HEK293 (cell line): ENCODE measurements at regions not wholly inside any gene's neighbourhood (a gene's known extent, or its start where the extent isn't known, plus 50 kb on each side); places are given as distances from the start of the nearest gene placed in this dataset.

ENCODE experiments used
- CTCF ChIA-PET: fragments of 350-600 bp; formaldehyde crosslinking; extraction: SDS; loops from one replicate; lab custom pipeline; 2021; ENCODE audit warnings: antibody characterized with exemption; lab: Yijun Ruan, JAX
- POLR2A ChIA-PET: fragments of 300-600 bp; formaldehyde crosslinking; extraction: SDS; loops from one replicate; lab custom pipeline; 2020; ENCODE audit warnings: antibody characterized with exemption, inconsistent platforms; lab: Yijun Ruan, JAX
- H3K27ac ChIP-seq: fragments of 200-500 bp; sonication (Bioruptor generic); 2 replicates; pipeline ENCODE4 v1.5.1; 2014; ENCODE audit warnings: low read depth, low read length, control low read depth, inconsistent platforms; ENCODE audit errors: extremely low read depth
- H3K36me3 ChIP-seq, 2 experiments: fragments of 200-500 bp in 1 of 2; sonication (Bioruptor generic) in 1 of 2; 1 replicate in 1 of 2; 2 replicates in 1 of 2; pipeline ENCODE4 v1.5.1; 2014 to 2017; ENCODE audit warnings: inconsistent platforms in 2 of 2, low read length in 2 of 2; ENCODE audit not compliant: control insufficient read depth in 2 of 2, insufficient read depth in 1 of 2
- H3K4me1 ChIP-seq: fragments of 200-500 bp; sonication (Bioruptor generic); 2 replicates; pipeline ENCODE4 v1.5.1; 2014; ENCODE audit warnings: mild to moderate bottlenecking, low read length, inconsistent platforms; ENCODE audit not compliant: control insufficient read depth, insufficient read depth
- H3K4me3 ChIP-seq: 2 replicates; pipeline ENCODE4 v1.5.1; 2011; ENCODE audit warnings: low read depth, mild to moderate bottlenecking, control low read depth, low read length, moderate library complexity
- H3K9me3 ChIP-seq: fragments of 200-500 bp; sonication (Bioruptor generic); 2 replicates; pipeline ENCODE4 v1.5.1; 2014; ENCODE audit warnings: low read depth, low read length, inconsistent platforms; ENCODE audit not compliant: control insufficient read depth, insufficient read depth
- BCL11B ChIP-seq: fragments of 450-650 bp; formaldehyde crosslinking; IDR thresholded peaks from 2 replicates; pipeline ENCODE4 v1.5.1; 2016; ENCODE audit warnings: low read depth, missing biosample characterization, missing genetic modification characterization
- HOXA7 ChIP-seq: sonication (generic); formaldehyde crosslinking; IDR thresholded peaks from 2 replicates; pipeline ENCODE4 v1.8.1; 2022; ENCODE audit warnings: missing genetic modification reagents, borderline replicate concordance
- KLF17 ChIP-seq: fragments of 450-650 bp; formaldehyde crosslinking; IDR thresholded peaks from 2 replicates; pipeline ENCODE4 v1.5.1; 2016; ENCODE audit warnings: missing biosample characterization, missing genetic modification characterization
- ZBTB10 ChIP-seq: fragments of 450-650 bp; formaldehyde crosslinking; IDR thresholded peaks from 2 replicates; pipeline ENCODE4 v1.5.1; 2016; ENCODE audit warnings: missing biosample characterization, missing genetic modification characterization
- ZBTB21 ChIP-seq: fragments of 450-650 bp; formaldehyde crosslinking; IDR thresholded peaks from 2 replicates; pipeline ENCODE4 v1.5.1; 2017; ENCODE audit warnings: missing biosample characterization, missing genetic modification characterization
- ZEB2 ChIP-seq: fragments of 450-650 bp; formaldehyde crosslinking; IDR thresholded peaks from 2 replicates; pipeline ENCODE4 v1.5.1; 2016; ENCODE audit warnings: missing biosample characterization, missing genetic modification characterization
- ZNF114 ChIP-seq: fragments of 450-650 bp; formaldehyde crosslinking; IDR thresholded peaks from 2 replicates; pipeline ENCODE4 v1.5.0; 2017; ENCODE audit warnings: missing biosample characterization, missing genetic modification characterization
- ZNF121 ChIP-seq: fragments of 450-650 bp; formaldehyde crosslinking; IDR thresholded peaks from 2 replicates; pipeline ENCODE4 v1.5.1; 2016; ENCODE audit warnings: missing biosample characterization, missing genetic modification characterization
- ZNF148 ChIP-seq: fragments of 450-650 bp; formaldehyde crosslinking; IDR thresholded peaks from 2 replicates; pipeline ENCODE4 v1.5.0; 2017; ENCODE audit warnings: missing biosample characterization, missing genetic modification characterization, borderline replicate concordance
- ZNF174 ChIP-seq: fragments of 450-650 bp; formaldehyde crosslinking; IDR thresholded peaks from 2 replicates; pipeline ENCODE4 v1.5.0; 2017; ENCODE audit warnings: missing biosample characterization, mild to moderate bottlenecking, missing genetic modification characterization
- ZNF175 ChIP-seq: fragments of 450-650 bp; formaldehyde crosslinking; IDR thresholded peaks from 2 replicates; pipeline ENCODE4 v1.5.1; 2016; ENCODE audit warnings: missing biosample characterization, missing genetic modification characterization
- ZNF302 ChIP-seq: fragments of 450-650 bp; formaldehyde crosslinking; IDR thresholded peaks from 2 replicates; pipeline ENCODE4 v1.5.1; 2016; ENCODE audit warnings: missing biosample characterization, missing genetic modification characterization, low read depth
- ZNF341 ChIP-seq: fragments of 450-650 bp; formaldehyde crosslinking; IDR thresholded peaks from 2 replicates; pipeline ENCODE4; 2016; ENCODE audit warnings: low read depth, missing biosample characterization, missing genetic modification characterization
- ZNF354C ChIP-seq: fragments of 450-650 bp; formaldehyde crosslinking; IDR thresholded peaks from 2 replicates; pipeline ENCODE4 v1.5.1; 2016; ENCODE audit warnings: missing biosample characterization, missing genetic modification characterization, low read depth, borderline replicate concordance
- ZNF404 ChIP-seq: fragments of 450-650 bp; formaldehyde crosslinking; IDR thresholded peaks from 2 replicates; pipeline ENCODE4 v1.5.1; 2017; ENCODE audit warnings: missing biosample characterization, missing genetic modification characterization
- ZNF561 ChIP-seq: fragments of 450-650 bp; IDR thresholded peaks from 2 replicates; pipeline ENCODE4 v1.5.1; 2018; ENCODE audit warnings: missing biosample characterization, missing genetic modification characterization, borderline replicate concordance
- ZNF621 ChIP-seq: fragments of 450-650 bp; formaldehyde crosslinking; IDR thresholded peaks from 2 replicates; pipeline ENCODE4 v1.5.1; 2017; ENCODE audit warnings: missing biosample characterization, missing genetic modification characterization
- ZNF654 ChIP-seq: fragments of 450-650 bp; formaldehyde crosslinking; IDR thresholded peaks from 2 replicates; pipeline ENCODE4 v1.5.1; 2016; ENCODE audit warnings: low read depth, missing biosample characterization, missing genetic modification characterization
- ZNF76 ChIP-seq: fragments of 450-650 bp; formaldehyde crosslinking; IDR thresholded peaks from 2 replicates; pipeline ENCODE4; 2016; ENCODE audit warnings: low read depth, missing biosample characterization, missing genetic modification characterization, borderline replicate concordance
- ZNF777 ChIP-seq: fragments of 450-650 bp; formaldehyde crosslinking; IDR thresholded peaks from 2 replicates; pipeline ENCODE4 v1.5.1; 2017; ENCODE audit warnings: missing biosample characterization, missing genetic modification characterization, borderline replicate concordance
- ZNF837 ChIP-seq: fragments of 450-650 bp; formaldehyde crosslinking; IDR thresholded peaks from 2 replicates; pipeline ENCODE4 v1.5.1; 2016; ENCODE audit warnings: missing biosample characterization, missing genetic modification characterization
- ZSCAN23 ChIP-seq: fragments of 450-650 bp; formaldehyde crosslinking; IDR thresholded peaks from 2 replicates; pipeline ENCODE4 v1.5.1; 2016; ENCODE audit warnings: missing biosample characterization, missing genetic modification characterization
- TF ChIP-seq, protein P1 (sequence below): fragments of 450-650 bp; formaldehyde crosslinking; IDR thresholded peaks from 2 replicates; pipeline ENCODE4 v1.5.1; 2016; ENCODE audit warnings: missing biosample characterization, missing genetic modification characterization
- TF ChIP-seq, protein P2 (sequence below): fragments of 450-650 bp; formaldehyde crosslinking; IDR thresholded peaks from 2 replicates; pipeline ENCODE4 v1.5.1; 2017; ENCODE audit warnings: missing biosample characterization, missing genetic modification characterization
- TF ChIP-seq, protein P3 (sequence below): fragments of 450-650 bp; formaldehyde crosslinking; IDR thresholded peaks from 2 replicates; pipeline ENCODE4 v1.5.1; 2016; ENCODE audit warnings: missing biosample characterization, missing genetic modification characterization

DNA sequence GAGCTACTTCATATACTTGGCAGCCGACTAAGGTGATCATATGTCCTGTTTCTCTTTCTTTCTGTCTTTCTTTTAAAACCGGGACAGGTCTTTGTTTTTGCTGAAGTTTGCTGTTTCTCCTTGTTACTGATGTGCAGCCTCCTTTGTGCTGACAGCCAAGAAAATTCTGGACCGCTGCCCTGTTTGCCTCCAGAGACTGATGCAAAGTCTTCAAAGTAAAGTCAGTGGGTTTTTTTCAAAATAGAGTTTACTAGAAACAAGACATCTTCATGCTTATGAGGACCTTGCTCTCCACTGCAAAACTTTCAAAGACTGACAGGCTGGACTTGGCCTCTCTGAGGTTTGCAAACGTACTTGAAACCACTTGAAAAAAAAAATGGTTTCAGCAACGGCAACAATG, 510.5 kb upstream of the MAP3K7 start (continued):
- TF ChIP-seq HOXA7 (CRISPR knock-in tag) = no peak
- TF ChIP-seq, protein P1, sequence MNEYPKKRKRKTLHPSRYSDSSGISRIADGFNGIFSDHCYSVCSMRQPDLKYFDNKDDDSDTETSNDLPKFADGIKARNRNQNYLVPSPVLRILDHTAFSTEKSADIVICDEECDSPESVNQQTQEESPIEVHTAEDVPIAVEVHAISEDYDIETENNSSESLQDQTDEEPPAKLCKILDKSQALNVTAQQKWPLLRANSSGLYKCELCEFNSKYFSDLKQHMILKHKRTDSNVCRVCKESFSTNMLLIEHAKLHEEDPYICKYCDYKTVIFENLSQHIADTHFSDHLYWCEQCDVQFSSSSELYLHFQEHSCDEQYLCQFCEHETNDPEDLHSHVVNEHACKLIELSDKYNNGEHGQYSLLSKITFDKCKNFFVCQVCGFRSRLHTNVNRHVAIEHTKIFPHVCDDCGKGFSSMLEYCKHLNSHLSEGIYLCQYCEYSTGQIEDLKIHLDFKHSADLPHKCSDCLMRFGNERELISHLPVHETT (tag by site-specific recombination) = no peak
- TF ChIP-seq ZBTB10 = no peak
- TF ChIP-seq ZNF148 (tag by site-specific recombination) = no peak
- TF ChIP-seq ZNF404 = no peak
- no peak for TF ChIP-seq ZNF777 (tag by site-specific recombination)
- TF ChIP-seq ZNF654 = no peak
- TF ChIP-seq ZNF341 = no peak
- TF ChIP-seq, protein P2, sequence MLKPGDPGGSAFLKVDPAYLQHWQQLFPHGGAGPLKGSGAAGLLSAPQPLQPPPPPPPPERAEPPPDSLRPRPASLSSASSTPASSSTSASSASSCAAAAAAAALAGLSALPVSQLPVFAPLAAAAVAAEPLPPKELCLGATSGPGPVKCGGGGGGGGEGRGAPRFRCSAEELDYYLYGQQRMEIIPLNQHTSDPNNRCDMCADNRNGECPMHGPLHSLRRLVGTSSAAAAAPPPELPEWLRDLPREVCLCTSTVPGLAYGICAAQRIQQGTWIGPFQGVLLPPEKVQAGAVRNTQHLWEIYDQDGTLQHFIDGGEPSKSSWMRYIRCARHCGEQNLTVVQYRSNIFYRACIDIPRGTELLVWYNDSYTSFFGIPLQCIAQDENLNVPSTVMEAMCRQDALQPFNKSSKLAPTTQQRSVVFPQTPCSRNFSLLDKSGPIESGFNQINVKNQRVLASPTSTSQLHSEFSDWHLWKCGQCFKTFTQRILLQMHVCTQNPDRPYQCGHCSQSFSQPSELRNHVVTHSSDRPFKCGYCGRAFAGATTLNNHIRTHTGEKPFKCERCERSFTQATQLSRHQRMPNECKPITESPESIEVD (tag by site-specific recombination) = no peak
- no peak for TF ChIP-seq ZNF76 (tag by site-specific recombination)
- TF ChIP-seq, all 188 proteins: peak for 0

- no peaks in the 10 kb centered on the region for H3K9me3 ChIP-seq
- TF ChIP-seq ZNF561 (tag by site-specific recombination) (no peak), KLF17 (no peak), ZNF175 (tag by site-specific recombination) (no peak), ZNF114 (tag by site-specific recombination) (no peak), ZEB2 (no peak), ZNF354C (tag by site-specific recombination) (no peak), ZNF121 (tag by site-specific recombination) (no peak), ZBTB21 (no peak), BCL11B (tag by site-specific recombination) (no peak), ZNF621 (no peak), ZNF174 (no peak), ZNF777 (tag by site-specific recombination) (no peak), ZSCAN23 (tag by site-specific recombination) (no peak), ZNF837 (no peak), ZNF302 (no peak)
- TF ChIP-seq, protein P3, sequence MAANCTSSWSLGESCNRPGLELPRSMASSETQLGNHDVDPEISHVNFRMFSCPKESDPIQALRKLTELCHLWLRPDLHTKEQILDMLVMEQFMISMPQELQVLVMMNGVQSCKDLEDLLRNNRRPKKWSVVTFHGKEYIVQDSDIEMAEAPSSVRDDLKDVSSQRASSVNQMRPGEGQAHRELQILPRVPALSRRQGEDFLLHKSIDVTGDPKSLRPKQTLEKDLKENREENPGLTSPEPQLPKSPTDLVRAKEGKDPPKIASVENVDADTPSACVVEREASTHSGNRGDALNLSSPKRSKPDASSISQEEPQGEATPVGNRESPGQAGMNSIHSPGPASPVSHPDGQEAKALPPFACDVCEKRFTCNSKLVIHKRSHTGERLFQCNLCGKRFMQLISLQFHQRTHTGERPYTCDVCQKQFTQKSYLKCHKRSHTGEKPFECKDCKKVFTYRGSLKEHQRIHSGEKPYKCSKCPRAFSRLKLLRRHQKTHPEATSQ = no peak
- no peaks in the 10 kb centered on the region for H3K4me1 ChIP-seq
- H3K4me3 ChIP-seq = no peak overlapping the region
- POLR2A ChIA-PET = no interaction called here
- H3K27ac ChIP-seq = no peak overlapping the region
- H3K36me3 ChIP-seq = no peaks in the 10 kb centered on the region
- CTCF ChIA-PET = interaction anchor here (0.8 to 3.4 kb wide), 5 partner anchors 11 to 236 kb away, joined by 3 to 22 read pairs (median 4); no protein-coding TSS in a partner anchor
Measured at GRCh38 chr6:91094806-91095475, 508.1 kb upstream of the MAP3K7 start.
